C4-2B (cell line): ENCODE measurements at regions not wholly inside any gene's neighbourhood (a gene's known extent, or its start where the extent isn't known, plus 50 kb on each side); places are given as distances from the start of the nearest gene placed in this dataset.
A peak's percentile ranks its signal among the peaks of the same experiment; 100 is the strongest.

Source experiments
- CTCF ChIP-seq: fragments of 450-650 bp; conservative IDR thresholded peaks from 2 replicates; pipeline ENCODE4 v1.5.1; 2017; ENCODE audit warnings: mild to moderate bottlenecking
- ZFX ChIP-seq: fragments of 450-650 bp; IDR thresholded peaks from 2 replicates; pipeline ENCODE4 v1.6.1; 2017

GRCh38 chr7:130814778-130815335 is 80.8 kb upstream of the KLF14 start:
- TF ChIP-seq CTCF = peak; percentile 64
- no peak for TF ChIP-seq ZFX
